OCI-LY1 (cell line): ENCODE measurements at regions not wholly inside any gene's neighbourhood (a gene's known extent, or its start where the extent isn't known, plus 50 kb on each side); places are given as distances from the start of the nearest gene placed in this dataset.

ENCODE experiments used
- H2AFZ ChIP-seq: fragments of 200-600 bp; sonication (generic), shearing (Covaris generic); 2 replicates; pipeline ENCODE4 v1.6.0; 2014; ENCODE audit warnings: antibody characterized with exemption, mild to moderate bottlenecking, low read length
- H3F3A ChIP-seq: fragments of 200-600 bp; sonication (generic), shearing (Covaris generic); 2 replicates; pipeline ENCODE4 v1.6.0; 2014; ENCODE audit warnings: mild to moderate bottlenecking, antibody characterized with exemption, low read length, moderate library complexity; ENCODE audit not compliant: insufficient read depth
- H3K27ac ChIP-seq: fragments of 200-600 bp; sonication (generic); 2 replicates; pipeline ENCODE4 v1.5.1; 2014; ENCODE audit warnings: low read length, mixed run types, mild to moderate bottlenecking, low read depth; ENCODE audit not compliant: poor library complexity, severe bottlenecking
- H3K27me3 ChIP-seq: fragments of 200-600 bp; sonication (generic); 2 replicates; pipeline ENCODE4 v1.6.0; 2014; ENCODE audit warnings: antibody characterized with exemption, mild to moderate bottlenecking, low read length, moderate library complexity; ENCODE audit not compliant: insufficient read depth
- H3K36me3 ChIP-seq: fragments of 200-600 bp; sonication (generic); 2 replicates; pipeline ENCODE4 v1.6.1; 2014; ENCODE audit warnings: mild to moderate bottlenecking, antibody characterized with exemption, low read length, moderate library complexity, mixed read lengths; ENCODE audit not compliant: insufficient read depth
- H3K4me1 ChIP-seq: fragments of 200-600 bp; sonication (generic); 2 replicates; pipeline ENCODE4 v1.5.1; 2014; ENCODE audit warnings: mild to moderate bottlenecking, low read length, moderate library complexity; ENCODE audit not compliant: insufficient read depth, severe bottlenecking
- H3K4me2 ChIP-seq: fragments of 200-600 bp; sonication (generic), shearing (Covaris generic); 2 replicates; pipeline ENCODE4 v1.6.1; 2014; ENCODE audit warnings: low read length
- H3K4me3 ChIP-seq: fragments of 200-600 bp; sonication (generic); 2 replicates; pipeline ENCODE4 v1.5.1; 2014; ENCODE audit warnings: low read length, low read depth, mild to moderate bottlenecking, mixed read lengths; ENCODE audit not compliant: poor library complexity, severe bottlenecking
- H3K79me2 ChIP-seq: fragments of 200-600 bp; shearing (Covaris generic); 2 replicates; pipeline ENCODE4 v1.6.1; 2016; ENCODE audit warnings: mixed run types, low read length, mixed read lengths; ENCODE audit not compliant: insufficient read depth
- H3K9ac ChIP-seq: fragments of 200-600 bp; sonication (generic), shearing (Covaris generic); 2 replicates; pipeline ENCODE4 v1.6.1; 2014; ENCODE audit warnings: mild to moderate bottlenecking, low read length, mixed read lengths
- H3K9me2 ChIP-seq: fragments of 200-600 bp; sonication (generic), shearing (Covaris generic); 2 replicates; pipeline ENCODE4 v1.6.1; 2014; ENCODE audit warnings: low read depth, mild to moderate bottlenecking, low read length, mixed read lengths
- H3K9me3 ChIP-seq: fragments of 200-600 bp; shearing (Covaris generic); 2 replicates; pipeline ENCODE4 v1.6.1; 2014; ENCODE audit warnings: low read length, mixed read lengths
- H4K20me1 ChIP-seq: fragments of 200-600 bp; sonication (generic), shearing (Covaris generic); 2 replicates; pipeline ENCODE4 v1.6.0; 2016; ENCODE audit warnings: mild to moderate bottlenecking, low read length; ENCODE audit not compliant: insufficient read depth
- EZH2 ChIP-seq: fragments of 200-600 bp; sonication (generic), shearing (Covaris generic); IDR thresholded peaks from 2 replicates; pipeline ENCODE4 v1.8.0; 2017; ENCODE audit warnings: borderline replicate concordance, mixed run types, mild to moderate bottlenecking, antibody characterized with exemption, low read length, moderate library complexity, mixed read lengths
- TF ChIP-seq, protein P1 (sequence below): fragments of 200-600 bp; sonication (generic), shearing (Covaris generic); IDR thresholded peaks from 2 replicates; pipeline ENCODE4 v1.5.1; 2017; ENCODE audit warnings: mild to moderate bottlenecking, antibody characterized with exemption, low read length, moderate library complexity, mixed read lengths

GRCh38 chr1:212503714-212504113 lies 71.0 kb downstream of the NENF start:
- Histone ChIP-seq H2AFZ (no peak overlapping the region), H3K9ac (no peak overlapping the region)
- TF ChIP-seq, protein P1, sequence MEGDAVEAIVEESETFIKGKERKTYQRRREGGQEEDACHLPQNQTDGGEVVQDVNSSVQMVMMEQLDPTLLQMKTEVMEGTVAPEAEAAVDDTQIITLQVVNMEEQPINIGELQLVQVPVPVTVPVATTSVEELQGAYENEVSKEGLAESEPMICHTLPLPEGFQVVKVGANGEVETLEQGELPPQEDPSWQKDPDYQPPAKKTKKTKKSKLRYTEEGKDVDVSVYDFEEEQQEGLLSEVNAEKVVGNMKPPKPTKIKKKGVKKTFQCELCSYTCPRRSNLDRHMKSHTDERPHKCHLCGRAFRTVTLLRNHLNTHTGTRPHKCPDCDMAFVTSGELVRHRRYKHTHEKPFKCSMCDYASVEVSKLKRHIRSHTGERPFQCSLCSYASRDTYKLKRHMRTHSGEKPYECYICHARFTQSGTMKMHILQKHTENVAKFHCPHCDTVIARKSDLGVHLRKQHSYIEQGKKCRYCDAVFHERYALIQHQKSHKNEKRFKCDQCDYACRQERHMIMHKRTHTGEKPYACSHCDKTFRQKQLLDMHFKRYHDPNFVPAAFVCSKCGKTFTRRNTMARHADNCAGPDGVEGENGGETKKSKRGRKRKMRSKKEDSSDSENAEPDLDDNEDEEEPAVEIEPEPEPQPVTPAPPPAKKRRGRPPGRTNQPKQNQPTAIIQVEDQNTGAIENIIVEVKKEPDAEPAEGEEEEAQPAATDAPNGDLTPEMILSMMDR = no peak
- TF ChIP-seq EZH2 = no peak

DNA sequence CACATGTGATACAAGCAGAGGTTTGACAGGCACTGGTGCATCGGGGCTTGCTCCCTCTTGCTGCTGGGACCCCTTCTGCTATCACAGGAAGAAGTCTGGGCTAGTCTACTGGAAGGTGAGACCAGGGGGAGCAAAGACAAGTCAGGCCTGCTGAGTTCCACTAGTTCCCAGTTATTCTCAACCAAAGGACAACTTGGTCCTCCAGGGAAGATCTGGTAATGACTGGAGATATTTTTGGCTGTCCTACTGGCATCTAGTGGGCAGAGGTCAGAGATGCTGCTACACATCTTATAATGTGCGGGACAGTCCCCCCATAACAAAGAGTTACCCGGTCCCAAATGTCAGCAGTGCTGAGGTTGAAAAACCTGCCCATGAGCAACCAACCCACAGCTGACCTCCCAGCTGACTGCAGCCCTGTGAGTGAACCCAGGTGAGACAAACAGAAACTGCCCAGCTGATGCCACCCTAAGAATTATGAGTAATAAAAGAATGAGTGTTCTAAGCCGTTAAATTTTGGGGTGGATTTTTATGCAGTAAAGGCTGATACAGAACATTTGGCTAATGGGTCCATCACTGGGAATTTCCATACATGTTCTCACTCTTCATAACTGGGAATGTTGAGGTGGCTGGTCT lies 71.6 kb downstream of the NENF start:
- Histone ChIP-seq H3K36me3 (no peaks in the 10 kb centered on the region), H3K4me3 (no peak overlapping the region)
- TF ChIP-seq, protein P1 = no peak
- no peak for TF ChIP-seq EZH2

More at GRCh38 chr1:212503714-212504113, 71.0 kb downstream of the NENF start:
- H3K36me3 ChIP-seq = no peaks in the 10 kb centered on the region
- no peaks in the 10 kb centered on the region for H3F3A ChIP-seq
- H4K20me1 ChIP-seq = no peaks in the 10 kb centered on the region
- no peaks in the 10 kb centered on the region for H3K9me3 ChIP-seq
- no peak overlapping the region for H3K27ac ChIP-seq
- H3K79me2 ChIP-seq = no peaks in the 10 kb centered on the region
- no peaks in the 10 kb centered on the region for H3K27me3 ChIP-seq
- no peaks in the 10 kb centered on the region for H3K4me1 ChIP-seq
- H3K4me2 ChIP-seq = no peak overlapping the region
- no peak overlapping the region for H3K4me3 ChIP-seq
- H3K9me2 ChIP-seq = no peaks in the 10 kb centered on the region

DNA sequence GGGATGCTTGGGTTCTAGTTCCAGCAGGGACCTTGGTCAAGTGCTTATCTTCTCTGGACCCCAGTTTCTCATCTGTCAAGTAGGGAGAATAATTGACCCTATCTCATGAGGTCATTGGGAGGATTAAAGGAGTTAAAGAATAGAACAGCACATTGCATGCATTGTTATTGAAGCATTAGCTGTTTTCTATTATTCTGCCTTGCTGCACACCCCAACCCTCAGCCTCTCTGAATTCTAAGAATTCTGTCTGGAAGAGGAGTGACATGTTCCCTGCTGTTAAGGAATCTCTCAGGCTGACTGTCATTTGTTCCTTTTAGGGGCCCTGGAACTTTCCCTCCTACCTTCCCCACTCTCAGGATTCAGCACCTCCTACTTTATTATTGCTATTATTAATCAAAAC lies 73.9 kb downstream of the NENF start:
- no peak for TF ChIP-seq EZH2
- TF ChIP-seq, protein P1 = no peak
- no peaks in the 10 kb centered on the region for H3K9me2 ChIP-seq
- H3F3A ChIP-seq = no peaks in the 10 kb centered on the region
- H3K27me3 ChIP-seq = no peaks in the 10 kb centered on the region
- no peak overlapping the region for H3K4me3 ChIP-seq
- H3K36me3 ChIP-seq = no peaks in the 10 kb centered on the region
- H3K9ac ChIP-seq = no peak overlapping the region
- H2AFZ ChIP-seq = no peak overlapping the region
- no peak overlapping the region for H3K4me2 ChIP-seq
- H3K9me3 ChIP-seq = no peaks in the 10 kb centered on the region
- H3K79me2 ChIP-seq = no peaks in the 10 kb centered on the region
- H3K27ac ChIP-seq = no peak overlapping the region
- H4K20me1 ChIP-seq = no peaks in the 10 kb centered on the region
- H3K4me1 ChIP-seq = no peaks in the 10 kb centered on the region

More for the DNA sequence above, 71.6 kb downstream of the NENF start:
- H3K9ac ChIP-seq = no peak overlapping the region
- H3F3A ChIP-seq = no peaks in the 10 kb centered on the region
- H3K79me2 ChIP-seq = no peaks in the 10 kb centered on the region
- no peak overlapping the region for H3K4me2 ChIP-seq
- H2AFZ ChIP-seq = no peak overlapping the region
- no peaks in the 10 kb centered on the region for H3K27me3 ChIP-seq
- no peaks in the 10 kb centered on the region for H4K20me1 ChIP-seq
- no peaks in the 10 kb centered on the region for H3K9me2 ChIP-seq
- no peaks in the 10 kb centered on the region for H3K4me1 ChIP-seq
- no peaks in the 10 kb centered on the region for H3K9me3 ChIP-seq
- H3K27ac ChIP-seq = no peak overlapping the region
